ENCODE measurements at regions not wholly inside any gene's neighbourhood (a gene's known extent, or its start where the extent isn't known, plus 50 kb on each side); places are given as distances from the start of the nearest gene placed in this dataset.
"Not testable (repeated sequence)": the region's sequence is repeated elsewhere in the genome, so short reads cannot be mapped to it uniquely, and the experiment has no call there.

- DNase-seq (ENCODE audit: low read depth in 1 of 2, low spot score in 1 of 2): no peak
- TF ChIP-seq JUND (IDR thresholded peaks at IDR 0.05; ENCODE audit: low read depth): no peak
- in situ Hi-C loops (cut with HindIII; ENCODE audit: low pct_unique_long_range_greater_than_20kb, low sequenced_read_pairs): no loop called here
Measured at GRCh38 chr20:51128198-51128597, 105.3 kb upstream of the KCNG1 start.

- DNase-seq (ENCODE audit: low read depth in 1 of 2, low spot score in 1 of 2): no peak
- TF ChIP-seq JUND (IDR thresholded peaks at IDR 0.05; ENCODE audit: low read depth): no peak
- in situ Hi-C loops (cut with HindIII; ENCODE audit: low pct_unique_long_range_greater_than_20kb, low sequenced_read_pairs): no loop called here
Measured at GRCh38 chr20:51127713-51128112, 104.8 kb upstream of the KCNG1 start.

GRCh38 chr20:51126337-51126736 is 103.4 kb upstream of the KCNG1 start:
- no peak for TF ChIP-seq JUND (IDR thresholded peaks at IDR 0.05; ENCODE audit: low read depth)
- in situ Hi-C loops (cut with HindIII; ENCODE audit: low pct_unique_long_range_greater_than_20kb, low sequenced_read_pairs): no loop called here
- DNase-seq (ENCODE audit: low read depth in 1 of 2, low spot score in 1 of 2): peak in 1 of 2 experiments; percentile 51

GRCh38 chr20:51125780-51126179 is 102.9 kb upstream of the KCNG1 start:
- in situ Hi-C loops (cut with HindIII; ENCODE audit: low pct_unique_long_range_greater_than_20kb, low sequenced_read_pairs): no loop called here
- no peak for TF ChIP-seq JUND (IDR thresholded peaks at IDR 0.05; ENCODE audit: low read depth)
- no peak for DNase-seq (ENCODE audit: low read depth in 1 of 2, low spot score in 1 of 2)

GRCh38 chr20:51125105-51125504 is 102.2 kb upstream of the KCNG1 start:
- no peak for TF ChIP-seq JUND (IDR thresholded peaks at IDR 0.05; ENCODE audit: low read depth)
- in situ Hi-C loops (cut with HindIII; ENCODE audit: low pct_unique_long_range_greater_than_20kb, low sequenced_read_pairs): no loop called here
- DNase-seq (ENCODE audit: low read depth in 1 of 2, low spot score in 1 of 2): no peak

- DNase-seq (ENCODE audit: low read depth in 1 of 2, low spot score in 1 of 2); in situ Hi-C loops (cut with HindIII; ENCODE audit: low pct_unique_long_range_greater_than_20kb, low sequenced_read_pairs): not testable (repeated sequence)
Measured at GRCh38 chr20:51123887-51124286, 101.0 kb upstream of the KCNG1 start.

GRCh38 chr20:51122931-51123658 is 100.2 kb upstream of the KCNG1 start:
- DNase-seq (ENCODE audit: low read depth in 1 of 2, low spot score in 1 of 2): no peak
- TF ChIP-seq JUND (IDR thresholded peaks at IDR 0.05; ENCODE audit: low read depth): no peak
- in situ Hi-C loops (cut with HindIII; ENCODE audit: low pct_unique_long_range_greater_than_20kb, low sequenced_read_pairs): no loop called here

GRCh38 chr20:51121901-51122412 is 99.0 kb upstream of the KCNG1 start:
- in situ Hi-C loops (cut with HindIII; ENCODE audit: low pct_unique_long_range_greater_than_20kb, low sequenced_read_pairs): no loop called here
- no peak for TF ChIP-seq JUND (IDR thresholded peaks at IDR 0.05; ENCODE audit: low read depth)
- peak in 1 of 2 experiments; percentile 70 for DNase-seq (ENCODE audit: low read depth in 1 of 2, low spot score in 1 of 2)

GRCh38 chr20:51121272-51121671 is 98.4 kb upstream of the KCNG1 start:
- in situ Hi-C loops (cut with HindIII; ENCODE audit: low pct_unique_long_range_greater_than_20kb, low sequenced_read_pairs): no loop called here
- TF ChIP-seq JUND (IDR thresholded peaks at IDR 0.05; ENCODE audit: low read depth): no peak
- DNase-seq (ENCODE audit: low read depth in 1 of 2, low spot score in 1 of 2): no peak

- TF ChIP-seq JUND (IDR thresholded peaks at IDR 0.05; ENCODE audit: low read depth): no peak
- DNase-seq (ENCODE audit: low read depth in 1 of 2, low spot score in 1 of 2): no peak
- in situ Hi-C loops (cut with HindIII; ENCODE audit: low pct_unique_long_range_greater_than_20kb, low sequenced_read_pairs): no loop called here
Measured at GRCh38 chr20:51120868-51121267, 98.0 kb upstream of the KCNG1 start.

- DNase-seq (ENCODE audit: low read depth in 1 of 2, low spot score in 1 of 2): no peak
- no peak for TF ChIP-seq JUND (IDR thresholded peaks at IDR 0.05; ENCODE audit: low read depth)
- in situ Hi-C loops (cut with HindIII; ENCODE audit: low pct_unique_long_range_greater_than_20kb, low sequenced_read_pairs): no loop called here
Measured at GRCh38 chr20:51120438-51120837, 97.5 kb upstream of the KCNG1 start.

GRCh38 chr20:51119914-51120313 is 97.0 kb upstream of the KCNG1 start:
- DNase-seq (ENCODE audit: low read depth in 1 of 2, low spot score in 1 of 2): no peak
- in situ Hi-C loops (cut with HindIII; ENCODE audit: low pct_unique_long_range_greater_than_20kb, low sequenced_read_pairs): no loop called here
- no peak for TF ChIP-seq JUND (IDR thresholded peaks at IDR 0.05; ENCODE audit: low read depth)

GRCh38 chr20:51118985-51119527 is 96.1 kb upstream of the KCNG1 start:
- TF ChIP-seq JUND (IDR thresholded peaks at IDR 0.05; ENCODE audit: low read depth): no peak
- in situ Hi-C loops (cut with HindIII; ENCODE audit: low pct_unique_long_range_greater_than_20kb, low sequenced_read_pairs): no loop called here
- no peak for DNase-seq (ENCODE audit: low read depth in 1 of 2, low spot score in 1 of 2)
